ENCODE measurements at regions not wholly inside any gene's neighbourhood (a gene's known extent, or its start where the extent isn't known, plus 50 kb on each side); places are given as distances from the start of the nearest gene placed in this dataset.

GRCh38 chr3:82940124-82940523 lies 1178.7 kb upstream of the GBE1 start:
- no peak for DNase-seq (ENCODE audit: low read depth in 2 of 2)

GRCh38 chr3:82939491-82940097 lies 1178.1 kb upstream of the GBE1 start:
- DNase-seq (ENCODE audit: low read depth in 2 of 2): no peak

- DNase-seq (ENCODE audit: low read depth in 2 of 2): no peak
Measured at GRCh38 chr3:82938821-82939328, 1177.4 kb upstream of the GBE1 start.

- no peak for DNase-seq (ENCODE audit: low read depth in 2 of 2)
Measured at GRCh38 chr3:82927309-82928253, 1166.1 kb upstream of the GBE1 start.

GRCh38 chr3:82891028-82891427 lies 1129.6 kb upstream of the GBE1 start:
- no peak for DNase-seq (ENCODE audit: low read depth in 2 of 2)

- no peak for DNase-seq (ENCODE audit: low read depth in 2 of 2)
Measured at GRCh38 chr3:82883072-82883471, 1121.6 kb upstream of the GBE1 start.

GRCh38 chr3:82875401-82875800 lies 1114.0 kb upstream of the GBE1 start:
- DNase-seq (ENCODE audit: low read depth in 2 of 2): no peak

GRCh38 chr3:82839871-82840270 lies 1078.4 kb upstream of the GBE1 start:
- no peak for DNase-seq (ENCODE audit: low read depth in 2 of 2)

GRCh38 chr3:82834098-82834497 lies 1072.7 kb upstream of the GBE1 start:
- DNase-seq (ENCODE audit: low read depth in 2 of 2): no peak

GRCh38 chr3:82824491-82824890 lies 1063.0 kb upstream of the GBE1 start:
- no peak for DNase-seq (ENCODE audit: low read depth in 2 of 2)

- no peak for DNase-seq (ENCODE audit: low read depth in 2 of 2)
Measured at GRCh38 chr3:82816086-82816485, 1054.6 kb upstream of the GBE1 start.

GRCh38 chr3:82815417-82816058 lies 1054.1 kb upstream of the GBE1 start:
- no peak for DNase-seq (ENCODE audit: low read depth in 2 of 2)

- no peak for DNase-seq (ENCODE audit: low read depth in 2 of 2)
Measured at GRCh38 chr3:82814660-82815059, 1053.2 kb upstream of the GBE1 start.

GRCh38 chr3:82807781-82808180 lies 1046.3 kb upstream of the GBE1 start:
- no peak for DNase-seq (ENCODE audit: low read depth in 2 of 2)

GRCh38 chr3:82802501-82802900 lies 1041.1 kb upstream of the GBE1 start:
- DNase-seq (ENCODE audit: low read depth in 2 of 2): no peak

GRCh38 chr3:82800248-82800647 lies 1038.8 kb upstream of the GBE1 start:
- no peak for DNase-seq (ENCODE audit: low read depth in 2 of 2)

GRCh38 chr3:82796765-82797164 lies 1035.3 kb upstream of the GBE1 start:
- DNase-seq (ENCODE audit: low read depth in 2 of 2): no peak

- no peak for DNase-seq (ENCODE audit: low read depth in 2 of 2)
Measured at GRCh38 chr3:82791241-82791640, 1029.8 kb upstream of the GBE1 start.

GRCh38 chr3:82790307-82791097 lies 1029.1 kb upstream of the GBE1 start:
- DNase-seq (ENCODE audit: low read depth in 2 of 2): no peak

- DNase-seq (ENCODE audit: low read depth in 2 of 2): no peak
Measured at GRCh38 chr3:82783194-82783593, 1021.7 kb upstream of the GBE1 start.

GRCh38 chr3:82773207-82773606 lies 1011.8 kb upstream of the GBE1 start:
- no peak for DNase-seq (ENCODE audit: low read depth in 2 of 2)

- DNase-seq (ENCODE audit: low read depth in 2 of 2): no peak
Measured at GRCh38 chr3:82764521-82764920, 1003.1 kb upstream of the GBE1 start.

Data from stimulated activated CD8-positive, alpha-beta memory T cell treated with anti-CD3 and anti-CD28 coated beads, Interleukin-15, amount 100 ng/mL, for 48 hours (primary cell).